NCI-H774 (cell line): ENCODE measurements at regions not wholly inside any gene's neighbourhood (a gene's known extent, or its start where the extent isn't known, plus 50 kb on each side); places are given as distances from the start of the nearest gene placed in this dataset.

Source experiments
- DNase-seq: peaks from one replicate; lab custom pipeline; 2025; lab: John Stamatoyannopoulos, UW

DNA sequence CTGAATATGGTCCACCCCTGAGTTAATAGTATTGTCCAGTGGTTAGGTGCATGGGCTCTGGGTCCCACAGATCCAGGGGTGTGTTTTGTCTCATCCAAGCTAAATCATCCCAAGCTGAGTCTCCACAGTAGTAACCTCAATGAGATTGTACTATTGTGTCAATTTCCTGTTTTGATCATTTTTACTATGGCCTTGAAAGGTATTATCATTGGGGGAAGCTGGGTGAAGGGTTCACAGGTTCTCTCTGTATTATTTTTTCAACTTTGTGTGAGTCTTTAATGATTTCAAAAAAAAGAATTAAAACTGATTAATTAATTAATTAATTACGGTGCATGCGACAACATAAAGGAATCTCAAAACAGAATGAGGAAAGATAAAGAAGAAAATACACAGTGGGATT is 266.1 kb downstream of the MN1 start:
- no peak for DNase-seq

DNA sequence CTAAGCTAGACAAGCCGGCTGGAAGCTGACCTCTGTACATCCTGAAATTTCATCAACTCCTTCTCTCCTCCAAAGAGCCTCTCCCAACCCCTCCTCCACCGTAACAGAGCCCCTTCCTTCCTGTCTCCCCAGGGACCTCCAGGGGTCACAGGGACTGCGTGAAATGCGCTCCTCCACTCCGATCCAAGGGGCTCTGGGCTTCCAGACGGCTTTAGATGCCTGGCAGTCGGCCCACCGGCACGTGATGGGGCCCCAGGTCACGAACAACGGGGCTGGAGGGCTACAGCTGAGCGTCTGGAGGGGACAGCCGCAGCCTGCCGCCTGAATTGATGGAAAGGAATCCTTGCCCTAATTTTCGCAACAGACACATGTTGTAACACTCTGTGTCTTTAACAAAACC is 264.1 kb downstream of the MN1 start:
- DNase-seq = no peak

DNA sequence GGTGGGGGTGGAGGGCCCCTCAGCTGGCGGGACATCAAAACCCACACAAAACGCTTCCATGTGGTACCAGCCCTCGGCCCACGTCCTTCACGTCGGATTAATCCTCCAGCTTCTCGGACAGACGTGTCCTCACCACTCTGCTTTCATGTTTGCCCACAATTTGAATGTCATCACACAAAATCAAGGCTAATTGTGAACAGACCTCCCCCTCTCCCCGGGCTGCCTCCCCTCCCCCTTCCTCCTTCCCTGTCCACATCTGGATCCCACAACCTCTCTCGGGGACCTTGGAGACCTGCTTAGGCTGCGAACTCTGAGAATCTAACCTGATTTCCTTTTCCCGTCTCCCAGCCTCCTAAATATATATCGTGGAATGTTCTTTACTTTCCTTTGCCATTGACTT is 262.9 kb downstream of the MN1 start:
- no peak for DNase-seq

DNA sequence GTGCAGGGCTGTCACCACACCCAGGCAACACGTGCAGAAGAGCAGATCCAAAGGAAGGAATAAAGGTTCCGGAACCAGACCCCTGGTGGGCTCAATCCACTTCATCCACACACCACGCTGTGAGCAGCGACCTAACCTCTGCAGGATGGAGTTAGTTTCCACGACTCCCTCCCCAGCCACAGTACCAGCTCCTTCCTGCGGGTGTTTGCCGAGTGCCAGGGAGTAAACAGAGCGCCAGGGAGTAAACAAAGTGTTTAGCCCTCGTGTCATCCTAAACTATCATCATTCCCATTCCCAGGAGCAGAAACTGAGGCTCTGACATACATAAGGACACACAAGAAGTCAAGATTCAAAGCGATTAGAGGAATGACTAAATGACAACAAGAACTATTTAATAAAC is 261.3 kb downstream of the MN1 start:
- no peak for DNase-seq

DNA sequence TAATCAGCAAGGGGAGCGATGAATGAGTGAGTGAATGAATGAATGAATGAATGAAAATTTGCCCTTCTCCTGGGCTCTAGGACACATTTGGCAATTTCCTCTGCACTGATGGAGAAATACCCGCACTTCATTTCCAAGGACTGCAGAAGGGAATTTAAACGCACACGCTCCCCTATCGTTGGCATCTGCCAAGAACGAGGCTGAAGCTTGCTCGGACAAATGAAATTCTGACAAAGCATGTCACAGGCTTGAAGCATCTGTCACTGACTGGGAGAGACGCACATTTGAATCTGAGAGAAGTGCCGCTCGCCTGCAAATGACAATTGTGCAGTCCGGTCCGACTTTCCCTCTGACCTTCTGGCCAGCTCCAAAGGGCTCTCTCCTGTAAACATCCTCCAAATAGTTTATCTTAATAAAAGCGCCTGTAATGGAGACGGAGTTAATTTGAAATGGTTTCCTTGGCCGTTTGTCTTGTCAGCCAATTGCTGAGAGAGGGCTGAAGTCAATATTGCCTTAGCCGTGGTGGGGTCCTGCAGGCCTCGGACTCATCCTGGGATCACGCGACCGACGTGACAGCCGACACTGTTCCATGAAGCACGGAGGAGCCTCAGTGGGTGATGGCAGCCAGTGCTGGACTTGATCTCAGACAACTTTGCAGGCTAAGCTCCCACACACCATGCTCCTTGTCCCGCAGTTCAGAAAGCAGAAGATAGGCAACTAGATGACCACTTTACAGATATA is 260.7 kb downstream of the MN1 start:
- no peak for DNase-seq

DNA sequence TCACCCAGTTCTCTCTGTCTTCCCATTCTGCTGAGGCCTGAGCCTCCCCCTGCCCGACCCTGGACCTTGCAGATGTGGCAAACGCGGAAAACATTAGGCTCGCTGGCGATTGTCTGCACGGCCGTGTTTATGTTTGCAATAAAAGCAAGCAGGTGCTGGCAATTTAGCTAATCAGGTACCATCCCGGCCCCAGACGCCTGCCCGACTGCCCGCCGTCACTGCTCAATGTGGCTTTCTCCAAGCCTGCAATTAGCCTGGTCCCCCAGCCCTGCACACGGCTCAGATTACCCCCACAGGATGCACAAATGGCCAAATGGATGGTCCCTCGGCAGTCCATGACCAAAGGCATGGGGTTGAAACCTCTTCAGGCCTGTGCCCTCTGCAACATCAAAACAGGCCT is 259.7 kb downstream of the MN1 start:
- DNase-seq = no peak

DNA sequence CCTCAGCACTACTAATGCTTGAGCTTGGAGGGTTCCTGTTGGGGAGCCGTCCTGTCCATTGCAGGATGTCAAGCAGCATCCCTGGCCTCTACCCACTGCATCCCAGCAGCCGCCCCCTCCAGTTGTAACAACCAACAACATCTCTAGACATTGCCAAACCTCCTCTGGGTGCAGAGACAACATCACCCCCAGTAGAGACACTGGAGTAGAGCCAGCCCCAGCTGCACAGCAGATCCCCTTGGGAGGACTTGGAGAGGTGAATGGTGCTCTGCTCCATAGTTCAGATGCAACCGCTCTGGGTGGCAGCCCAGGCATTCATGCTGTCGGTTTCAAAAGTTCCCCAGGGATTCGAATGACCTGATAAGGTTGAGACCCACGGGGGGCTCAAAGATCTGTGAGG is 259.0 kb downstream of the MN1 start:
- no peak for DNase-seq

DNA sequence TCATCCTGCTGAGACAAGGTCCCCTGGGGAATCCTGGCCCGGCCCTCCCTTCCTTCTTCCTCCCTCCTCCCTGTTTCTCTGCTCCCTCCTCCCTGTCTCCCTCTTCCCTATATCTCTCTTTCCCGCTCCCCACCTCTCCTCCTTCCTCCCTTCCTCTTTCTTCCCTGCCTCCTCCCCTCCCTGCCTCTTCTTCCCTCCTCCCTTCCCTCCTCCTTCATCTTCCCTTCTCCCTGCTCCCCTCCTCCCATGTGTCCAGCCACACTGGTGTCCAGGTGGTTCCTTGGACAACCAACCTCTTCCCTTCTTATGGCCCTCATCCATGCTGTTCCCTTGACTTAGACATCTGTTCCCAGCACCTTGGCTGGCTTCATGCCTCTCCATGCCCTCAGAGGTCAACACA is 258.1 kb downstream of the MN1 start:
- DNase-seq = no peak

DNA sequence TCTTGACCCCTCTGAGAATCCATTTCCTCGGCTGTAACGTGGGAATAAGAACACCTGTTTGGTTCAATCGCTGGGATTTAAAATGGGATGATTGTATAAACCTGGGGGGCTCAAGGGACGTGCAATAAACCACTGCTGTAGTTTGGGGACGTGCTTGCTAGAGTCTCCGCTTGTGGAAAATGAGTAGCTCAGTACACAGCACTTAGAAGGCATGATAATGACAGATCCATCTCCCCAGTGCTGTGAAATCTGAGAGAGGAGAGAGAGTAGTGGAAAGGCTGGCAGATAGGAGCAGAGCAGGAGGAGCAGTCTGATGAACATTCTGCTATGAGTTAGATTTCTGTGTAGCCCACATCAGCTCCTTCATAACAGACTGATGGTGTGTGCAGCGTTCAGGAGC is 256.5 kb downstream of the MN1 start:
- no peak for DNase-seq

DNA sequence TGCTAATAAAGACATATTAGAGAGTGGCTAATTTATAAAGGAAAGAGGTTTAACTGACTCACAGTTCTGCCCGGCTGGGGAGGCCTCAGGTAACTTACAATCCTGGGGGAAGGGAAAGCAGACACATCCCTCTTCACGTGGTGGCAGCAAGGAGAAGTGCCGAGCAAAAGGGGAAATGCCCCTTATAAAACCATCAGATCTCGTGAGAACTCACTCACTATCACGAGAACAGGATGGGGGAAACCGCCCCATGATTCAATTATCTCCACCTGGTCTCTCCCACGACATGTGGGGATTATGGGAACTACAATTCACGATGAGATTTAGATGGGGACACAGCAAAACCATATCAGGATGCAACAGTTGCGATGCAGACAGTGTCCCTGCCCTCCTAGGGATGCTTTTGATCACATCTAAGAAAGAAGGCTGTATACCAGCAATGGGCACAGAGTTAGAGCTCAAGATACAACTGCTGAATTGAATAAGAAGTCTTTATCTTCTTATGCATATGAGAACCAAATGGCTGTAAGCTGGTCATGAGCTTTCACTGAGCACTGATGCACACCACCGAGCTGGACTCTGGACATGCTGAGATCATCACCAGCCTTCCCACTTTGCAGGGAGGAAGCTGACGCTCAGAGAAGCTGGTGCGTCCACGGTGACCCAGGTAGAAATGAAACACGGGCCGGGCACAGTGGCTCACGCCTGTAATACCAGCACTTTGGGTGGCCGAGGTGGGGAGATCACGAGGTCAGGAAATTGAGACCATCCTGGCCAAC is 255.2 kb downstream of the MN1 start:
- no peak for DNase-seq

DNA sequence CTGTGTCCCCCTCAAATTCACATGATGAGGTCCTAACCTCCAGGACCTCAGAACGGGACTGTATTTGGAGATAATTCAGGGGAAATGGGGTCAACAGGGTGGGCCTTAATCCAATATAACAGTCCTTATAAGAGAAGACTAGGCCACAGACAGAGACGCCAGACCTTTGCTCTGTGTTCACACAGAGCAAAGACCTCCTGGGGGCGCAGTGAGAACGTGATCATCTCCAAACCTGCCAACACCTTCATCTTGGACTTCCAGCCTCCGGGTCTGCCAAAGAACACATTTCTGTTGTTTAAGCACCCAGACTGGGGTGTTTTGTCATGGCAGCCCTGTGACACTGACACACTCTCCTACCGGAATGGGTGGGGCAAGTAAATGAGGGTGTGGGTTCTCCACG is 250.2 kb downstream of the MN1 start:
- DNase-seq = no peak

DNA sequence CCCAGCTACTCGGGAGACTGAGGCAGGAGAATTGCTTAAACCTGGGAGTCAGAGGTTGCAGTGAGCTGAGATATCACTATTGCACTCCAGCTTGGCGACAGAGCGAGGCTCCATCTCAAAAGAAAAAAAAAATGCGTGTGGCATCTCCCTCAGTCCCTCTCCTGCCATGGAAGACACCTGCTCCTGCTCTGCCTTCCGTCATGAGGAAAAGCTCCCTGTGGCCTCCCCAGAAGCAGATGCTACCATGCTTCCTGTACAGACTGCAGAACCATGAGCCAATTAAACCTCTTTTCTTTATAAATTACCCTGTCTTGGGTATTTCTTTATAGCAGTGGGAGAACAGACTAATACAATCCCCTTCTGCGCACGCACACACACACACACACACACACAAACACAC is 249.4 kb downstream of the MN1 start:
- no peak for DNase-seq

DNA sequence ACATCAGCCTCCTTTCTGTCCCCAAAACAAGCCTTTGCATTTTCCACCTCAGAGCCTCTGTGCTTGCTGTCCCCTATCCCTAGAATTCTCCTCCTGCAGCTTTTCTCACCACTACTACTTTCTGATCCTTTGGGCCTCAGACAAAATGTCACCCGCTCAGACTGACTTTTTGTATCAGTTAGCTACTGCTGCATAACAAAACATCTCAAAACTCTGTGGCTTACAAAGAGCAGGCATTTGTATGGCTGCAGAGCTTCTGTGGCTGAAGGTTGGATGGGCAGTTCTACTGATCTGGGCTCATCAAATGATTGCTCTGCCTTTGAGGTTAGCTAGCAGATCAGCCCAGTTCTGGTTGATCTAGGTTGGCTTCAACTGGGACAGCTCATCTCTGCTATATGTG is 248.7 kb downstream of the MN1 start:
- DNase-seq = no peak

DNA sequence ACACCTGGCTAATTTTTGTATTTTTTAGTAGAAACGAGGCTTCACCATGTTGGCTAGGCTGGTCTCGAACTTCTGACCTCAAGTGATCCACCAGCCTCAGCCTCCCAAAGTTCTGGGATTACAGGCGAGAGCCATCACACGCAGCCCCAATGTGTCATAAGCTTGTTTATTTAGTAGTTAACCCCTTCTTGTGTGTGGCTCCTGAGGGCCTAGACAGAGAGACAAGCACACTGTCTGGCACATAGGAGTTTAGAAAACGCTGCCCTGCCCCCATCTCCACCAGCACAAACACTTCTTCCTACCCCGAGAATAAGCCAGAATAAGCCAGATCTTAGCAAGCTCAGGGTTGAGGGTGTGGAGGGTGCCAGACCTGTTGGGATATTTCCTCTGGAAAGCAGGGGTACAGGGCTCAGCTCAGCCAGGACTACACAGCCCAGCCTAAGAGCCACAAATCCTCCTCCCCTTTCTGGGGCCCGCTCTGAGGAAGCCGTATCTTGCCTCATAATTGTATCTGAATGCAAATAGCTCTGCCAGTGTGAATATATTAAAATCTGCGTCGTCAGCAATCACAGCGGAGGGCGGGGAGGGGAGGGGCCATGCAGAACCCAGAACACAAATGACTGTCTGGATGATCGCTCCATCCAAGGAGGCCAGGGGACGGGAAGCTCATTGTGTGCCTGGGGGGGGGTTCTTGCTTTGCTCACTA is 247.3 kb downstream of the MN1 start:
- DNase-seq = no peak

DNA sequence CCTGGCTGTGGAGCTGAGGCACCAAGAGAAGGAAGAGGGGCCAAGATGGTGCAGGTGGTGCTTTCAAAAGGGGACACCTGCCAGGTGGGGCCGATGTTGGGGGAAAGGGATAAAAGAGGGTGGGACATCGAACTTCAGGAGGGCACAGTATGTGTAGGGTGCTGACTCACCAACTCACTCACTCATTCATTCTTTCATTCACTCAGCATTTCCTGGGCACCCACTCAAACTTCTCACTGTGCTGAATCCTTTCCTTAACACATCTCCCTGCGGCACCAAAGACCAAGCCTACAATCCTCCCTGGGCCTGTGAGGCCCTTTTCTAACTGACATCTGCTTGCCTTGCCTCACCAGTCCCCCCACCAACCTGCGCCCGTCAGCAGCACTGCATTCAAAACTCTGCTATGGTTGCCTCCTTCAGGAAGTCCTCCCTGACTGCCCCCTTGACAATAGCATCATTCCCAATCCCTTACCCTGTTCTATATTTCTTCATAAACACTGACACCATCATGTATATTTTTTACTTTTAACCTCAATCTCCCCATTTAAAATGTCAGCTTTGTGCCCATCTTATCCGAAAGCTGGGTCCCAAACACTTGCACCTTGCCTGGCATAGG is 246.6 kb downstream of the MN1 start:
- no peak for DNase-seq

DNA sequence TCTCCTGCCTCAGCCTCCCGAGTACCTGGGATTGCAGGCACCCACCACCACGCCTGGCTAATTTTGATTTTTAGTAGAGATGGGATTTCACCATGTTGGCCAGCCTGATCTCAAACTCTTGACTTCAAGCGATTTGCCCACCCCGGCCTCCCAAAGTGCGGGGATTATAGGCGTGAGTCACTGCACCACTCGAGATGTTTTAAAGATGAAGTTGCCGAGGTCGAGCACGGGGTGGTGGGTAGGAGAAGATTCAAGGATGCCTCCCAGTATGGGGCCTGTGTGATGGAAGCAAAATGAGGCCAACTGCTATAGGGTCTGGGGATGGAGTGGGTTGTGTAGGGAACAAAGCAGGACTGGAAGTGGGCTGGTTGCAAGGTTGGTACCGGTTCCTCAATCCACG is 245.2 kb downstream of the MN1 start:
- no peak for DNase-seq

DNA sequence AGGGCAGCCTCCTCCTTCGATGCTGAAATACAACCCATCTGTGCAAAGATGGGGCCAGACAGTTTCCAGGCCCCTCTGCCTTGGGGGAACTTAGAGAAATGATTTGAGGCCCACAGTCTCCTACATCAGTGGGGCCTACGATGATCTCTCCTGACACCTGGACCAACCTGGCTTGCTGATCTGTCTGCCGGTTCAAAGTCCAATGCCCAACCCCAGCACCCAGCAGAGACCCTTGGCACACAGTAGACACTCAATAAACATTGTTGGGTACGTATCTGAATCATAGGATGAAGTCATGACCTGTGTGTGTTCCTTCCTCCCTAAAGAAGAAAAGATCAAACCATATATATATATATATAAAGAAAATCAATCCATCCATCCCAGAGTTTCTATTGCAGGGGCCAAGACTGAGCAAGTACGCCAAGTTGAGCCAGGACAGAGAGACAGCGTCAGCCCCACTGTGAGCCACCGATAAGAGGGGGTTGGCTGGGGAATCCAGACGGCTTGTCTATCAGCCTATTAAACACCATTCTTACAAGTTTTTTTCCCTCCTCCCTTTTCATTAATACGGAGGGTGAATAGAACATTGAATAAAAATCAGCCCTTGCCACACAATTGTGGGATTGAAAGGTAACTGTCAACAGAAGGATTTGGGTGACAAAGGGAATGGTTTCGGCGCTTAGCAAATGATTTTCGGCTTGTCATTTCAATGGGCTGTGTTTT is 244.1 kb downstream of the MN1 start:
- no peak for DNase-seq

DNA sequence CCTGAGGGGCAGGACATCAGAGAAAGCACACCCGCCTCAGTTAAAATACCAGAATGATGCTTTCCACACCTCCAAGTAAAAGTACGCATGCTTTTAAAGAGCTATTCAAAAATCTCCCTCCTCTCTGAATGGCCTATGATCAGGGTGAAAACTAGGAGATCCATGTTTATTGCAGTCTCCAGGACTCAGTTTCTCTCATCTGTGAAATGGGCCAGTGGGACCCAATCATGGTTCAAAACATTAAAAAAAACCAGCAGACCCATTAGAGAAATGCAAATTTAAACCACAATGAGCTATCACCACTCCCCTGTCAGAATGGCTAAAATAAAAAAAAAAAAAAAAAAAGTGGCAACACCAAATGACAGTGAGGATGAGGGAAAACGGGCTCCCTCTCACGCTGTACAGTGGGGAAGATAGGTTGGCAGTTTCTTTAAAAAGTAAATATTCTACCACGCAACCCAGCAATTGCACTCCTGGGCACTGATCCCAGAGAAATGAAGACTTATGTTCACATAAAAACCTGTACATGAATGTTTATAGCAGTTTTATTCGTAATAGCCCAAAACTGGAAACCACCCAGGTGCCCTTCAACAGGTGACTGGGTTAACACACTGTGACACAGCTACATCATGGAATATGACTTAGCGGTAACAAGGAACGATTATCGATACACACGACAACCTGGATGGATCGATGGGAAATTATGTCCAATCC is 242.7 kb downstream of the MN1 start:
- DNase-seq = no peak

DNA sequence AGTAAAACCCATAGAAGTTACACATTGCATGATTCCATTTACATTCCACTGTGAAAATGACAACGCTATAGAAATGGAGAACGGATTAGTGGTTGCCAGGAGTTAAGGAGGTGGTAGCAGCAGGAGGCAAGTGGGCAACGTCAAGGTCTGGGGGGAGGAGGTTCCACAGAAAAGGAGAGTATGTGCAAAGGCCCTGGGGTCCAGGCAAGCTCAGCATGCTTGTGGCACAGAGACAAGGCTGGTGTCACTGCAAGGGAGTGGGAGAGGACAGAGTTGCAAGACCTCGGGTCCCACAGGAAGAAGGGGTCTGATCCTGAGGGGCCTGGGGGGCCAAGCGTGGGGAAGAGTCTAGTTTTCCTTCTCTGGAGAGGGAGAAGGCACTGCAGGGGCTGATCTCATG is 240.8 kb downstream of the MN1 start:
- DNase-seq = no peak

DNA sequence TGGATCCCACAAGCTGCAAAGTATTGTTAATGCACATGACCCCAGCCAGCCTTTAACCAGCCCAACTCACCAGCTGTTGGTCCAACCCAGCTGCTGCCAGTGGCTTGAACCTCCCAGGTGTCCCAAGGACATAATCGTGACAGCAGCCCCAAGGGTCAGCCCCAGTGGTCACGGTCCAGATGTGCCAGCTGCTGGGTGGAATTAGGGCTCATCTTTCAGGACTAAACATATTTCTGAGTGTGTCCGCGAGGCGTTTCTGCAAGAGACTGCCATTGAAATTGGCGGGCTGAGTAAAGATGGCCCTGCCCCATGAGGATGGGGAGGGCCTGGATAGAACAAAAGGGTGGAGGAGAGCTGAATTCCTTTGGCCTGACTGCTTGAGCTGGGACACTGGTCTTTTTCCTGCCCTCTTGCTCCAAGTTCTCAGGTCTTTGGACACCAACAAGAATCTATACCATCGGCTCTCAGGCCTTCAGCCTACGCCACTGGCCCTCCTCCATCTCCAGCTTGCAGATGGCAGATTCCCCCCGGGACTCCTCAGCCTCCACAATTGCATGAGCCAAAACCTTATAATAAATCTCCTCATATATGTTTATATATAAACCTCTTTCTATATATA is 240.2 kb downstream of the MN1 start:
- no peak for DNase-seq

DNA sequence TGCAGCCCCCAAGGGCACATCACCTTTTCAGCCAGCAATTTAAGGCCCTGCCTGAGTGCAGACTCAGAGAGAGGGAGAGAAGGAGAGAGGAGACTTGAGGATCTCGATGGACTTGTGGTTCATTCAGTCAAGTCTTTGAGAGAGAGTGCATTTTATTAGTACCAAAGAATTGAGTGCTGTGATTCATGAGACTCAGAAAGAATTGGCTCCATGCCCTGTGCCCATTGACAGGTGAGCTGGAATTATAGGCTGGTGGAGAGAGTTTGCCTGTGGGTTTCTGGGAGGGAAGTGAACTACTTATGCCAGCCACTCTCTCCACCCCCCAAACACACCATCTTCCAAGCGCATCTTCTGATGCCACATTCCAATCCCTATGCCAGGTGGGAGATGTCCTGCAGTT is 236.8 kb downstream of the MN1 start:
- no peak for DNase-seq
